Trophoblast cell (in vitro differentiated cells and primary cell): ENCODE measurements at regions not wholly inside any gene's neighbourhood (a gene's known extent, or its start where the extent isn't known, plus 50 kb on each side); places are given as distances from the start of the nearest gene placed in this dataset.
A peak's percentile ranks its signal among the peaks of the same experiment; 100 is the strongest.

Source experiments
- DNase-seq, 2 donors: peaks; one replicate each; pipeline ENCODE4 v3.0.0-alpha.2; 2016
- H2AFZ ChIP-seq: 2 replicates; pipeline ENCODE4 v1.6.1; 2013; ENCODE audit warnings: low read length, moderate library complexity, mild to moderate bottlenecking; ENCODE audit not compliant: insufficient read depth, poor library complexity
- H2AK5ac ChIP-seq: 2 replicates; pipeline ENCODE4 v1.6.1; 2013; ENCODE audit warnings: mild to moderate bottlenecking, low read length
- H2BK120ac ChIP-seq: 2 replicates; pipeline ENCODE4 v1.6.1; 2013; ENCODE audit warnings: low read length, mild to moderate bottlenecking, moderate library complexity; ENCODE audit not compliant: insufficient read depth, poor library complexity
- H2BK12ac ChIP-seq: 2 replicates; pipeline ENCODE4 v1.6.1; 2013; ENCODE audit warnings: mild to moderate bottlenecking, low read length, moderate library complexity
- H2BK5ac ChIP-seq: 2 replicates; pipeline ENCODE4 v1.6.1; 2013; ENCODE audit warnings: low read length, low read depth, moderate library complexity, mild to moderate bottlenecking; ENCODE audit not compliant: poor library complexity
- H3K14ac ChIP-seq: 2 replicates; pipeline ENCODE4 v1.6.1; 2013; ENCODE audit warnings: mild to moderate bottlenecking, low read length
- H3K18ac ChIP-seq: 2 replicates; pipeline ENCODE4 v1.6.1; 2013; ENCODE audit warnings: mild to moderate bottlenecking, low read length
- H3K23ac ChIP-seq: 2 replicates; pipeline ENCODE4 v1.6.1; 2013; ENCODE audit warnings: low read length
- H3K27ac ChIP-seq: 2 replicates; pipeline ENCODE4 v1.5.1; 2013; ENCODE audit warnings: low read depth, mild to moderate bottlenecking, inconsistent platforms, low read length, moderate library complexity
- H3K27me3 ChIP-seq: 2 replicates; pipeline ENCODE4 v1.6.1; 2013; ENCODE audit warnings: inconsistent platforms, mild to moderate bottlenecking, low read length, moderate library complexity; ENCODE audit not compliant: insufficient read depth
- H3K36me3 ChIP-seq, 2 experiments: 1 replicate in 1 of 2; 2 replicates in 1 of 2; pipeline ENCODE4 v1.6.1; 2013; ENCODE audit warnings: low read length in 2 of 2, mild to moderate bottlenecking in 2 of 2, moderate library complexity in 1 of 2; ENCODE audit not compliant: insufficient read depth in 2 of 2, control insufficient read depth in 1 of 2
- H3K4ac ChIP-seq: 2 replicates; pipeline ENCODE4 v1.6.1; 2013; ENCODE audit warnings: low read depth, mild to moderate bottlenecking, low read length, moderate library complexity
- H3K4me1 ChIP-seq, 2 experiments: 1 replicate in 1 of 2; 2 replicates in 1 of 2; pipeline ENCODE4 v1.6.1; 2013; ENCODE audit warnings: low read length in 2 of 2, mild to moderate bottlenecking in 2 of 2, moderate library complexity in 1 of 2; ENCODE audit not compliant: insufficient read depth in 2 of 2, control insufficient read depth in 1 of 2
- H3K4me2 ChIP-seq: 2 replicates; pipeline ENCODE4 v1.6.1; 2013; ENCODE audit warnings: inconsistent platforms, mild to moderate bottlenecking, low read length, moderate library complexity
- H3K4me3 ChIP-seq: 2 replicates; pipeline ENCODE4 v1.5.1; 2013; ENCODE audit warnings: mild to moderate bottlenecking, low read depth, low read length, inconsistent platforms
- H3K79me1 ChIP-seq: one replicate; pipeline ENCODE4 v1.6.1; 2013; ENCODE audit warnings: low read length
- H3K79me2 ChIP-seq: 2 replicates; pipeline ENCODE4 v1.6.1; 2013; ENCODE audit warnings: low read length, mild to moderate bottlenecking; ENCODE audit not compliant: control insufficient read depth, insufficient read depth, poor library complexity
- H3K9ac ChIP-seq: 2 replicates; pipeline ENCODE4 v1.6.1; 2013; ENCODE audit warnings: mild to moderate bottlenecking, low read length
- H3K9me3 ChIP-seq: 2 replicates; pipeline ENCODE4 v1.6.1; 2013; ENCODE audit warnings: low read depth, mild to moderate bottlenecking, control low read depth, inconsistent platforms, low read length; ENCODE audit not compliant: insufficient read depth
- H4K12ac ChIP-seq: 2 replicates; pipeline ENCODE4 v1.6.1; 2013; ENCODE audit warnings: low read depth, mild to moderate bottlenecking, low read length, moderate library complexity
- H4K8ac ChIP-seq: 2 replicates; pipeline ENCODE4 v1.6.1; 2013; ENCODE audit warnings: low read depth, mild to moderate bottlenecking, low read length, moderate library complexity
- H4K91ac ChIP-seq: one replicate; pipeline ENCODE4 v1.6.1; 2013; ENCODE audit warnings: low read depth, mild to moderate bottlenecking, low read length, moderate library complexity
- WGBS: extraction: QIAGEN DNeasy Blood & Tissue Kit; methylation state at CpG from one replicate; pipeline ENCODE4 v1.1.7; 2013; ENCODE audit warnings: missing lambda C conversion rate; ENCODE audit not compliant: insufficient read length, insufficient coverage; ENCODE audit errors: extremely low coverage; 5-methylcytosine and 5-hydroxymethylcytosine counted together

GRCh38 chr22:27510024-27510423 lies 291.5 kb downstream of the MN1 start:
- no peak overlapping the region for H3K4me2 ChIP-seq
- H2BK120ac ChIP-seq = no peak overlapping the region
- H3K18ac ChIP-seq = no peak overlapping the region
- H3K27me3 ChIP-seq = no peaks in the 10 kb centered on the region
- no peak overlapping the region for H3K23ac ChIP-seq
- no peak for DNase-seq
- no peak overlapping the region for H3K4me3 ChIP-seq
- no peaks in the 10 kb centered on the region for H3K36me3 ChIP-seq
- H3K79me2 ChIP-seq = no peaks in the 10 kb centered on the region
- H3K79me1 ChIP-seq = no peaks in the 10 kb centered on the region
- H2AK5ac ChIP-seq = no peak overlapping the region
- H3K27ac ChIP-seq = no peak overlapping the region
- no CpG with 5 or more reads among the region's 3 CpGs for WGBS
- H2BK12ac ChIP-seq = no peak overlapping the region
- no peak overlapping the region for H4K8ac ChIP-seq
- no peaks in the 10 kb centered on the region for H3K9me3 ChIP-seq
- no peak overlapping the region for H2AFZ ChIP-seq
- no peak overlapping the region for H2BK5ac ChIP-seq
- no peaks in the 10 kb centered on the region for H3K4me1 ChIP-seq
- no peak overlapping the region for H4K91ac ChIP-seq
- H3K4ac ChIP-seq = no peak overlapping the region
- H4K12ac ChIP-seq = no peak overlapping the region
- no peak overlapping the region for H3K9ac ChIP-seq
- no peak overlapping the region for H3K14ac ChIP-seq

- Histone ChIP-seq H4K12ac (no peak overlapping the region), H3K36me3 (no peaks in the 10 kb centered on the region), H3K14ac (no peak overlapping the region), H3K4ac (no peak overlapping the region), H2AK5ac (no peak overlapping the region), H3K9me3 (no peaks in the 10 kb centered on the region), H2AFZ (no peak overlapping the region), H3K4me3 (no peak overlapping the region), H3K27ac (no peak overlapping the region), H2BK12ac (no peak overlapping the region), H3K4me2 (no peak overlapping the region), H3K9ac (no peak overlapping the region), H3K27me3 (no peaks in the 10 kb centered on the region), H4K91ac (no peak overlapping the region), H3K23ac (no peak overlapping the region), H4K8ac (no peak overlapping the region), H2BK120ac (no peak overlapping the region), H3K79me2 (no peaks in the 10 kb centered on the region), H2BK5ac (no peak overlapping the region), H3K79me1 (no peaks in the 10 kb centered on the region), H3K4me1 (no peaks in the 10 kb centered on the region), H3K18ac (no peak overlapping the region)
- DNase-seq = peak; percentile 4 to 54
- WGBS = no CpG with 5 or more reads among the region's 13 CpGs
Observed at GRCh38 chr22:27512283-27512761, 289.2 kb downstream of the MN1 start.

- H2BK5ac ChIP-seq = no peak overlapping the region
- DNase-seq = no peak
- no peak overlapping the region for H3K23ac ChIP-seq
Observed at GRCh38 chr22:27513021-27513420, 288.5 kb downstream of the MN1 start.

GRCh38 chr22:27514601-27515523 lies 286.7 kb downstream of the MN1 start:
- H3K9me3 ChIP-seq = no peaks in the 10 kb centered on the region
- H3K79me2 ChIP-seq = no peaks in the 10 kb centered on the region
- H3K79me1 ChIP-seq = no peaks in the 10 kb centered on the region
- no peak overlapping the region for H3K23ac ChIP-seq
- H4K12ac ChIP-seq = no peak overlapping the region
- H2BK5ac ChIP-seq = no peak overlapping the region
- WGBS = no CpG with 5 or more reads among the region's 9 CpGs
- no peak overlapping the region for H3K27ac ChIP-seq
- H3K14ac ChIP-seq = no peak overlapping the region
- no peak overlapping the region for H3K4me2 ChIP-seq
- H2AK5ac ChIP-seq = no peak overlapping the region
- H4K8ac ChIP-seq = no peak overlapping the region
- no peak overlapping the region for H3K4ac ChIP-seq
- H2AFZ ChIP-seq = no peak overlapping the region
- H3K4me1 ChIP-seq = no peaks in the 10 kb centered on the region
- no peak overlapping the region for H3K18ac ChIP-seq
- H3K9ac ChIP-seq = no peak overlapping the region
- H4K91ac ChIP-seq = no peak overlapping the region
- no peak overlapping the region for H2BK12ac ChIP-seq
- H3K36me3 ChIP-seq = no peaks in the 10 kb centered on the region
- no peak overlapping the region for H2BK120ac ChIP-seq
- no peaks in the 10 kb centered on the region for H3K27me3 ChIP-seq
- peak in 1 of 2 donors; percentile 6 for DNase-seq
- H3K4me3 ChIP-seq = no peak overlapping the region

More at GRCh38 chr22:27513021-27513420, 288.5 kb downstream of the MN1 start:
- H3K4ac ChIP-seq = no peak overlapping the region
- H2BK120ac ChIP-seq = no peak overlapping the region
- no peak overlapping the region for H2AK5ac ChIP-seq
- H4K8ac ChIP-seq = no peak overlapping the region
- no peak overlapping the region for H3K14ac ChIP-seq
- H3K79me1 ChIP-seq = no peaks in the 10 kb centered on the region
- H3K9ac ChIP-seq = no peak overlapping the region
- no peaks in the 10 kb centered on the region for H3K9me3 ChIP-seq
- H3K4me2 ChIP-seq = no peak overlapping the region
- no CpG with 5 or more reads among the region's 2 CpGs for WGBS
- H3K4me1 ChIP-seq = no peaks in the 10 kb centered on the region
- H4K91ac ChIP-seq = no peak overlapping the region
- H2BK12ac ChIP-seq = no peak overlapping the region
- H3K27ac ChIP-seq = no peak overlapping the region
- no peak overlapping the region for H3K4me3 ChIP-seq
- H3K27me3 ChIP-seq = no peaks in the 10 kb centered on the region
- H3K36me3 ChIP-seq = no peaks in the 10 kb centered on the region
- H3K18ac ChIP-seq = no peak overlapping the region
- H2AFZ ChIP-seq = no peak overlapping the region
- H4K12ac ChIP-seq = no peak overlapping the region
- H3K79me2 ChIP-seq = no peaks in the 10 kb centered on the region
